Cardiac muscle cell (in vitro differentiated cells and primary cell): ENCODE measurements at regions not wholly inside any gene's neighbourhood (a gene's known extent, or its start where the extent isn't known, plus 50 kb on each side); places are given as distances from the start of the nearest gene placed in this dataset.

Experiments used
- DNase-seq, 2 donors: peaks; one replicate each; pipeline versions ENCODE4 v3.0.0 to v3.0.0-alpha.2; 2010 to 2017; ENCODE audit warnings: low read depth in 1 of 2, low spot score in 1 of 2
- H3K27ac ChIP-seq: fragments of 200-600 bp; sonication (generic); 2 replicates; pipeline ENCODE4 v1.5.1; 2016
- H3K27me3 ChIP-seq: fragments of 200-600 bp; sonication (generic); 2 replicates; pipeline ENCODE4 v1.6.0; 2016; ENCODE audit warnings: control low read depth
- H3K36me3 ChIP-seq: fragments of 200-600 bp; sonication (generic); 2 replicates; pipeline ENCODE4 v1.5.1; 2016; ENCODE audit warnings: control low read depth
- H3K4me1 ChIP-seq: fragments of 200-600 bp; sonication (generic); 2 replicates; pipeline ENCODE4 v1.8.1; 2017; ENCODE audit warnings: low read depth, mild to moderate bottlenecking, mixed run types
- H3K4me3 ChIP-seq: fragments of 200-600 bp; sonication (generic); 2 replicates; pipeline ENCODE4 v1.5.1; 2016; ENCODE audit warnings: mild to moderate bottlenecking
- H3K9me3 ChIP-seq: fragments of 200-600 bp; sonication (generic); 2 replicates; pipeline ENCODE4 v1.5.1; 2017; ENCODE audit warnings: low read depth, mild to moderate bottlenecking, control low read depth
- CTCF ChIP-seq: IDR thresholded peaks from 2 replicates; pipeline ENCODE4 v1.5.1; 2012; ENCODE audit warnings: low read depth, mild to moderate bottlenecking, low read length

DNA sequence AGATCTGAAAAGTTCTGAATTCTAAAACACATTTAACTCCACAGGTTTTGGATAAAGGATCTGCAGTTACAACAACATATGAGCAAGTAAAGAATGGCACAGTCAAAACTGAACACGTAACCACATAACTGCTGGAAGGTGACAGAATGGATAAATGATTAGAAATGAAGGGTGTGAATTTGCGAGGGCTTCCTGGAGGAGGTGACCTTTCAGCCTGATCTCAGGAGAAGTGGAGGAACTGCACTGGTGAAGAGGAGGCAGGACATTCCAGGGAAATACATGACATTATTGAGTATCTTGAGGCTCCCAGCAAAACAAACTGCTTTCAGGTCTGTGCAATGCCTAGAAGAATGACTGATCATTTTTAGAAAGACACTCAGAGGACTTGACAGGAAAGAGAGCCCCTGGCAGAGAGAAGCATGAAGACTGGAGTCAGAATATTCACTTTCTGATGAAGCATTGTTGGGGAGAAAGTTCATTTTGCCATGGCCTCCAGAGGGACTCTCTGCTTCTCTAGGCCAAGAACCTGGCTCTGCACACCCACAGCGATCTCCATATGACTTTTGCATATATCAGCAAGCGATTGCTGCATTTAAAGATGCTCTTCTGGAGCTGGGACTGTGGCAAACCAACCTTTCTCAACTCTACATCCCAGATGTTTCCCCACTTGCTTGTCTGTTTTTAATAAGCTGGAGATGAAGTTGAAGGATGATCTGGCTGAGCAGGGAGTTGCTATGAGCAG, 122.7 kb upstream of the FAM78B start:
- no peaks in the 10 kb centered on the region for H3K27me3 ChIP-seq
- TF ChIP-seq CTCF, result no peak
- DNase-seq, result no peak

DNA sequence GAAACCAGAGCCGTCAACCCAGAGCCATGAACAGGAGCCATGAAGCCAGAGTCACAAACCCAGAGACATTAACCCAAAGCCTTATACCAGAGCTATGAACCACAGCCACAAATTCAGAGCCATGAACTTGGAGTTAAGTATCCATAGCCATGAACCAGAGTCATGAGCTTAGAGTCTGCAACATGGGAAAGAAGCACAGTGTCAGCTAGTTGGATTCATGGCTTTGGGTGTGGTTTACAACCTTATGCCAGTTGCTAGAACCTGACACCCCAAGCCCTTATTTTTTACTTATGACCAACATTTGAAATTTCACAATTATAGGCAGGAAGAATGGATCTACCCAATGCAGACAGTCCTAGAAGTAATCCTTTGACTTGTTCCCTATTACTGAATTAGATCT, 128.9 kb upstream of the FAM78B start:
- no peaks in the 10 kb centered on the region for H3K36me3 ChIP-seq
- no peak for TF ChIP-seq CTCF
- no peaks in the 10 kb centered on the region for H3K4me1 ChIP-seq
- H3K27ac ChIP-seq, result no peak overlapping the region
- no peak overlapping the region for H3K4me3 ChIP-seq
- H3K9me3 ChIP-seq, result no peaks in the 10 kb centered on the region
- no peak for DNase-seq
- no peaks in the 10 kb centered on the region for H3K27me3 ChIP-seq

More for the DNA sequence above, 122.7 kb upstream of the FAM78B start:
- Histone ChIP-seq H3K4me3 (no peak overlapping the region), H3K36me3 (no peaks in the 10 kb centered on the region), H3K9me3 (no peaks in the 10 kb centered on the region), H3K4me1 (no peaks in the 10 kb centered on the region), H3K27ac (no peak overlapping the region)

- Histone ChIP-seq H3K9me3 (no peaks in the 10 kb centered on the region), H3K27ac (no peak overlapping the region), H3K27me3 (no peaks in the 10 kb centered on the region), H3K4me3 (no peak overlapping the region), H3K4me1 (no peaks in the 10 kb centered on the region), H3K36me3 (no peaks in the 10 kb centered on the region)
- TF ChIP-seq CTCF, result no peak
- DNase-seq, result no peak
Measured at GRCh38 chr1:166297993-166298392, 131.2 kb upstream of the FAM78B start.

GRCh38 chr1:166300767-166301166, 134.0 kb upstream of the FAM78B start:
- Histone ChIP-seq H3K4me1 (no peaks in the 10 kb centered on the region), H3K4me3 (no peak overlapping the region), H3K36me3 (no peaks in the 10 kb centered on the region), H3K27me3 (no peaks in the 10 kb centered on the region), H3K9me3 (no peaks in the 10 kb centered on the region), H3K27ac (no peak overlapping the region)
- no peak for DNase-seq
- TF ChIP-seq CTCF, result no peak

GRCh38 chr1:166302989-166303758, 136.4 kb upstream of the FAM78B start:
- DNase-seq, result no peak
- TF ChIP-seq CTCF, result no peak
- no peak overlapping the region for H3K27ac ChIP-seq
- no peaks in the 10 kb centered on the region for H3K36me3 ChIP-seq
- H3K9me3 ChIP-seq, result no peaks in the 10 kb centered on the region
- no peak overlapping the region for H3K4me3 ChIP-seq
- H3K4me1 ChIP-seq, result no peaks in the 10 kb centered on the region
- no peaks in the 10 kb centered on the region for H3K27me3 ChIP-seq
